ENCODE measurements at regions not wholly inside any gene's neighbourhood (a gene's known extent, or its start where the extent isn't known, plus 50 kb on each side); places are given as distances from the start of the nearest gene placed in this dataset.

DNA sequence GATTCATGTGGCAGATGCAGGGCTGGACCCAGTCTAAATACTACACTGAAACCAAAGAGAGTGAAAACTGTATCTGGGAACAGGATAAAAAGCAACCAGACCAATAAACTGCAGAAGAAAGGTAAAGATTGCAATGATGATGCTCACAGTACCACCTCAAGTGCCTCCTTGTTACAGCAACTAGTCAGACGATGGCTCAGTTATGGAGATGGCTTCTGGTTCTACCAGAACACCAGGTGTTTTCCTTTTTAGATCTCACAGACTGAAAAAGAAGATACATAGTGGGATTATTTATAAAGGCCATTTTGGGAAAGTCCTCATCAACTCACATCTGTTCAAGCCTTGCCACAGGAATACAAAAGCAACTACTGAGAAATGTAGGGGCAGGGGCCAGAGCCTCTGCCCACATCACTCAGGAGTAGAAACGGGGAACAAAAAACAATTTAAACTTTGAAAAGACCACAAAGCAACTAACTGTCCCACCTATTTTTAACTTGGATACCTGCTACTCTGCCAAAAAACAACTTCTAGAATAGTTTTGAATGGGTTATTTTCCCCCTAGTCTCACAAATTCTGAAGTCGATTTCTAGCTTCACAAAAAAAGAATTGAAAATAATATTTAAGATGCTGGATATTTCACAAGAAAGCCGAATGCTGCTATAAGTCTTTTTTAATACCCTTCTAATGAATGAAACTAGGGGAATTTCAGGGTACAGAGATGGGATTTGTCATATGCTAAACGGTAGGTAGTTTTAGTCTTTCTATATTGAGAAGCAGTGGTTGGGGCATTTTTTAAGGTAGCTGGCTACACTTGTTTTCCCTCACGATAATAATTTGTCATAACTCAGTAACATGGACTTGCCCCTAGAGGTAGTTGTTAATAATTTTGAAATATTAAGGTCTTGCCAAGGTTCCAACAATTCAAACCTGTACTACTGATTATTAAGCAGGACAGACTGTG lies 197.2 kb upstream of the TMPO start:
- Histone ChIP-seq H3K9ac (ENCODE audit: insufficient read depth in 1 of 2, low read length in 2 of 2) (no peak overlapping the region), H3K4me3 (no peak overlapping the region), H3K36me3 (ENCODE audit: control insufficient read depth in 4 of 4, insufficient read depth in 4 of 4, low read length in 4 of 4) (no peaks in the 10 kb centered on the region), H3K27ac (ENCODE audit: low read depth in 1 of 2, low read length in 1 of 2) (no peak overlapping the region), H3K9me3 (ENCODE audit: control insufficient read depth in 4 of 4, insufficient read depth in 3 of 4, low read length in 3 of 4) (no peaks in the 10 kb centered on the region), H3K4me1 (ENCODE audit: control insufficient read depth in 5 of 5, insufficient read depth in 5 of 5, low read length in 5 of 5) (peaks cover 0 to 10% (median 3%) of the 10 kb centered on the region in 5 donors), H3K27me3 (ENCODE audit: control insufficient read depth in 3 of 3, insufficient read depth in 3 of 3, low read length in 2 of 3) (no peaks in the 10 kb centered on the region)
- 79 to 83% methylated on average over 6 of the region's 6 CpGs for WGBS, 2 donors
- TF ChIP-seq, protein P1, sequence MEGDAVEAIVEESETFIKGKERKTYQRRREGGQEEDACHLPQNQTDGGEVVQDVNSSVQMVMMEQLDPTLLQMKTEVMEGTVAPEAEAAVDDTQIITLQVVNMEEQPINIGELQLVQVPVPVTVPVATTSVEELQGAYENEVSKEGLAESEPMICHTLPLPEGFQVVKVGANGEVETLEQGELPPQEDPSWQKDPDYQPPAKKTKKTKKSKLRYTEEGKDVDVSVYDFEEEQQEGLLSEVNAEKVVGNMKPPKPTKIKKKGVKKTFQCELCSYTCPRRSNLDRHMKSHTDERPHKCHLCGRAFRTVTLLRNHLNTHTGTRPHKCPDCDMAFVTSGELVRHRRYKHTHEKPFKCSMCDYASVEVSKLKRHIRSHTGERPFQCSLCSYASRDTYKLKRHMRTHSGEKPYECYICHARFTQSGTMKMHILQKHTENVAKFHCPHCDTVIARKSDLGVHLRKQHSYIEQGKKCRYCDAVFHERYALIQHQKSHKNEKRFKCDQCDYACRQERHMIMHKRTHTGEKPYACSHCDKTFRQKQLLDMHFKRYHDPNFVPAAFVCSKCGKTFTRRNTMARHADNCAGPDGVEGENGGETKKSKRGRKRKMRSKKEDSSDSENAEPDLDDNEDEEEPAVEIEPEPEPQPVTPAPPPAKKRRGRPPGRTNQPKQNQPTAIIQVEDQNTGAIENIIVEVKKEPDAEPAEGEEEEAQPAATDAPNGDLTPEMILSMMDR (IDR thresholded peaks at IDR 0.05; ENCODE audit: control extremely low read depth, extremely low read depth) = no peak
- DNase-seq = no peak
- ATAC-seq (ENCODE audit: insufficient read depth, low FRiP score) = no peak

DNA sequence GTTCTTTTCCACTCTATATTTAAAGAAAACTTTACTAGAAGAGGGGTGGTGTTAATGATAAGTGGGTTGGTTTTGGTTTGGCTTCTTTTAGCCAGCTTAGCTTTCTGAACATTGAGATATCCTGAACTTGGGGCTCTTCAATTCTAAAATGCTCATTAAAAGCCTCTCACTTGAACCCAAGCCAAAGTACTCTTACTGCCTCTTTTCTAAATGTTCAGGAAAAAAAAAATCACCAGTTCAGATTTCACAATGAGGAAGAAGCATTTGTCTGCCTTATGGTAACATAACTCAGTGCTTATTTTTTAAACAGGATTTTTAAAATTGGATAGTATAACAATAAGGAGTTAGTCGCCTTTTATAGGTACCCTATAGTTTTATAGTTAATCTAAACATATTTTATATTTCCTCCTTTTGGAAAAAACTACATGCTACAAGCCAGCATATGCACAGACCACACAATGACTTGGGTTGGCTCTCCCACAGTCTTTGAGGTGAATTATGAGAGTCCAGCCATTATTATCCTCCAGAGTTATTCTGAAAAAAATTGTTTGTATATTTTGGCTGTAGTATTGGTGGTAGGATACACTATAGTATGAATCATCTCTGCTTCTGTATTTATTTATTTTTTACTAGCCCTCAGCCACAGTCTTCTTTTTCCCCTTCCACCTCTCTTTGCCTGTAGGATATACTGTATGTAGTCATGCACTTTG lies 195.5 kb upstream of the TMPO start:
- Histone ChIP-seq H3K36me3 (ENCODE audit: control insufficient read depth in 4 of 4, insufficient read depth in 4 of 4, low read length in 4 of 4) (no peaks in the 10 kb centered on the region), H3K9ac (ENCODE audit: insufficient read depth in 1 of 2, low read length in 2 of 2) (no peak overlapping the region), H3K27ac (ENCODE audit: low read depth in 1 of 2, low read length in 1 of 2) (no peak overlapping the region), H3K4me1 (ENCODE audit: control insufficient read depth in 5 of 5, insufficient read depth in 5 of 5, low read length in 5 of 5) (peaks cover 0 to 10% (median 3%) of the 10 kb centered on the region in 5 donors), H3K27me3 (ENCODE audit: control insufficient read depth in 3 of 3, insufficient read depth in 3 of 3, low read length in 2 of 3) (no peaks in the 10 kb centered on the region), H3K4me3 (no peak overlapping the region), H3K9me3 (ENCODE audit: control insufficient read depth in 4 of 4, insufficient read depth in 3 of 4, low read length in 3 of 4) (peaks cover 0 to 2% (median 0%) of the 10 kb centered on the region in 4 donors)
- TF ChIP-seq, protein P1 (IDR thresholded peaks at IDR 0.05; ENCODE audit: control extremely low read depth, extremely low read depth) = no peak
- DNase-seq (peak in 2 of 3 donors; percentile 62 to 81), ATAC-seq (ENCODE audit: insufficient read depth, low FRiP score) (no peak)
- WGBS, 2 donors = 25 to 63% methylated on average over 1 of the region's 1 CpG

DNA sequence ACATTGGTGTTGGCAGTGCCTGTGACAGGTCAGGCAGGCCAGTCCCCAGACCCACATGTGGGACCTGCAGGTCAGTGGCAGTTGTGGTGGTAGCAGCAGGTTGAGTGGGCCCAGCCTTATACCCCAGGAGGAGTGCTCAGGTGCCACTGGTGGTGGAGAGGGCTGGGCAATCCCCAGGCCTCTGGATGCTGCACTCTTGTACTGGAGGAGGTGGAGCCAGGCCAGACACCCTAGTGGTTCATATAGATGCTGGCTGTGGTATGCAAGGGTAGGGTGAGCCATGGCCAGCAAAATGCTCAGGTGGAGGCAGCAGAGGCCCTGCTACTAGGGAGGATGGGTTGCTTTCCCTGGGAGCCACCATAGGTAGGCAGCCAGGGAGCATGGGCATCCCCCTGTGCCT lies 190.4 kb upstream of the TMPO start:
- no peaks in the 10 kb centered on the region for H3K27me3 ChIP-seq (ENCODE audit: control insufficient read depth in 3 of 3, insufficient read depth in 3 of 3, low read length in 2 of 3)
- H3K9me3 ChIP-seq (ENCODE audit: control insufficient read depth in 4 of 4, insufficient read depth in 3 of 4, low read length in 3 of 4) = peaks cover 0 to 3% (median 0%) of the 10 kb centered on the region in 4 donors
- H3K4me3 ChIP-seq = no peak overlapping the region
- no peak overlapping the region for H3K27ac ChIP-seq (ENCODE audit: low read depth in 1 of 2, low read length in 1 of 2)
- DNase-seq (no peak), ATAC-seq (ENCODE audit: insufficient read depth, low FRiP score) (no peak)
- no peaks in the 10 kb centered on the region for H3K36me3 ChIP-seq (ENCODE audit: control insufficient read depth in 4 of 4, insufficient read depth in 4 of 4, low read length in 4 of 4)
- TF ChIP-seq, protein P1 (IDR thresholded peaks at IDR 0.05; ENCODE audit: control extremely low read depth, extremely low read depth) = no peak
- H3K4me1 ChIP-seq (ENCODE audit: control insufficient read depth in 5 of 5, insufficient read depth in 5 of 5, low read length in 5 of 5) = peaks cover 0 to 2% (median 0%) of the 10 kb centered on the region in 5 donors
- H3K9ac ChIP-seq (ENCODE audit: insufficient read depth in 1 of 2, low read length in 2 of 2) = no peak overlapping the region
